HG02870 (cell line): ENCODE measurements at regions not wholly inside any gene's neighbourhood (a gene's known extent, or its start where the extent isn't known, plus 50 kb on each side); places are given as distances from the start of the nearest gene placed in this dataset.
"Not testable (repeated sequence)": the region's sequence is repeated elsewhere in the genome, so short reads cannot be mapped to it uniquely, and the experiment has no call there.

Experiments used
- ATAC-seq: cut with Tn5 transposase; IDR thresholded peaks from one replicate; pipeline ENCODE4 v1.9.1; 2021; ENCODE audit warnings: mild to moderate bottlenecking, moderate library complexity; ENCODE audit not compliant: unreplicated experiment

GRCh38 chr5:104932431-104932830 lies 1369.8 kb upstream of the NUDT12 start:
- ATAC-seq: no peak

GRCh38 chr5:104928906-104929520 lies 1366.4 kb upstream of the NUDT12 start:
- ATAC-seq: no peak

GRCh38 chr5:104915226-104915625 lies 1352.6 kb upstream of the NUDT12 start:
- ATAC-seq: no peak

DNA sequence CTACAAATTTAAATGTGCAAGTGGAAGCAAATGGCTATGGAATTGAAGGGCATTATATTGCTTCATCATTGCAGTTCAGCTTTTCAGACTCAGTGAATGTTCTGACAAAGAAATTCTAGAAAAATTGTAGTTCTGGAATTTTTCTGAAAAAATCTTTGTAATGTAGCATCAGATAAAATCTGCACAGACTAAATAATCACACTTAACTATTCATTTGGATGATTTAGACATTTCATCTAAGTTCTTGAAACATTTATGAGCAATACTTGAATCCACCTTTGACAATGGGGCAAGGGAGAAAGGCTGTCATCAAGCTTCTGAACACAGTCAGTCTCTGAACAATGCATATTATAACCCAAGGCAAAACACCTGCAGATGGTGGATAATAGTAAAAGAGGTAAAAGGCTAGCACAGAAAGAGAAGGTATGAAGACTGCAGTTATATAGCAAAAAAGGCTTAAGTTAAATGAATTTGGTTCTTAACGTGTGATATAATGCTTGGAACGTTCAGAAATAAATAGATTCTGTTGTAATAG lies 1352.0 kb upstream of the NUDT12 start:
- no peak for ATAC-seq

GRCh38 chr5:104913841-104914281 lies 1351.3 kb upstream of the NUDT12 start:
- ATAC-seq: no peak

GRCh38 chr5:104909803-104910202 lies 1347.2 kb upstream of the NUDT12 start:
- ATAC-seq: no peak

DNA sequence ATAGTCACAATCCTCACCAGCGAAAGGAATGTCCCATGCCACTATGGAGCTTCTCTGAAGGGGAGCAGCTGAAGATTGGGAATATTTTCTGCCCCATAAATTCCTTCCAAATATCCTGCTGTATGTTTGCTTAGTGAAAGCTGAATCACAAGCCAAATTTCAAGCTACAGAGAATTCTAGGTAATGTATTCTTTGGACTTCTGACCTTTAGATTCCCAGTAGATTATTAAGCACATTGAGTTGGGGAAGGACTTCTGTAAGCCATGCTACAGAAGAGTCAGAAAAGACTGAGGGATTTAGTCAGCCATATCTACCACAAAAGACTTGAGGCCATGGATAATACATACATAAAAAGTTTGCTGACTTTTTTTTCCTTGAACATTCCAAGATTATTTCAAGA lies 1342.0 kb upstream of the NUDT12 start:
- no peak for ATAC-seq

DNA sequence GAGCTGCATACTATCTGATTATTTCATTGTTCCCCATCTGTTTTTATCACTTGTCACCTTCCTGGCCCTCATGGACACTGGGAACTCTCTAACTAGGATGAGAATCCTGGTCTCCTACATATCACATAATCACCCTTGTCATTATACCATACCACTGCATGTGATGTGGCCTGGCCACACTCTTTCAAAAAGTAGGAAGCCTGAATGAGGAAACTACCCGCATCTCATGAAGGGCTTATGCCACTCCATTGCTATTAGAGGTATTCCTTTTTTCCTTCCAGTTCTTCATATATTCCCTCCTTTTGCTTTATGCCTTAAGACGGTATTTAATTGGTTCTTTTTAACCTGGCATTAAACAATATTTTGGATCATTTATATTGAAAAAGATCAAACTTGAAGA lies 1341.4 kb upstream of the NUDT12 start:
- ATAC-seq: no peak

- no peak for ATAC-seq
Observed at GRCh38 chr5:104891596-104891995, 1329.0 kb upstream of the NUDT12 start.

- no peak for ATAC-seq
Observed at GRCh38 chr5:104890767-104891166, 1328.2 kb upstream of the NUDT12 start.

GRCh38 chr5:104859437-104859836 lies 1296.8 kb upstream of the NUDT12 start:
- ATAC-seq: no peak

- not testable (repeated sequence) for ATAC-seq
Observed at GRCh38 chr5:104852099-104852498, 1289.5 kb upstream of the NUDT12 start.

DNA sequence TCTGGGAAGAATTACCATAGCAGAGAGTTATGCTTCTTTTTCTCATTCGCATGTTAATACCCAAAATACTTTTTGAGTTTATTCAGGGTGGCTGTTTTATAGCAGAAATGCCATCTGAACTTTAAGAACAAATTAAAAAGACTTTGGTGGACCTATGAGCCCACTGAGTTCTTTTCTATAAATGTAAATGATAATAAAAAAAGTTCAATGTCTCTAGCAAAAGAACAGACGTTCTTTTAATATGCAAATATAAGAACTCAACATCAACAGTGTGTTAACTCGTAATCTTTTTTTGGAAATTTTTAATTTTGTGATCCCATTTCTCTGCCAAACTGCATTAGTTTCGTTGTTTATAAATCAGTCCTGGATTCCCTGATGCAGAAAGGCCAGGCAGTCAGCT lies 1283.0 kb upstream of the NUDT12 start:
- no peak for ATAC-seq

- no peak for ATAC-seq
Observed at GRCh38 chr5:104843822-104844221, 1281.2 kb upstream of the NUDT12 start.

DNA sequence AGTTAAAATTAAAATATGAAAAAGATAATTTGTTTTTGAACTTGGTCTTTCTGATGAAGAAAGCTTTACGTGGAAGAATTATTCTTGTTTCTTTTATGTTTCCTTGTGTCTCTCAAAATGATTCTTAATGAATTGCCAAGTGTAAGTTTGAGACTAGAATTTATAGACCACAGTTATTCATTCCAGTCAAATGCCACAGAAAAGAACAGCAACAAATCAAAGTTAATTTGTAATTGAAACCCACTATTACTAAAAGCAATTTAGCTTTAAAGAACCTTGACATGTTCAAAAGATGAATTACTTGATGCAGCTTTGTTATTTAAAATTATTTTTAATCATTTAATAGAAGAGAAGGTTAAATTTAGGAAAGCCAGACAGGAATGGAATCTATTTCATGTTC lies 1277.7 kb upstream of the NUDT12 start:
- no peak for ATAC-seq

DNA sequence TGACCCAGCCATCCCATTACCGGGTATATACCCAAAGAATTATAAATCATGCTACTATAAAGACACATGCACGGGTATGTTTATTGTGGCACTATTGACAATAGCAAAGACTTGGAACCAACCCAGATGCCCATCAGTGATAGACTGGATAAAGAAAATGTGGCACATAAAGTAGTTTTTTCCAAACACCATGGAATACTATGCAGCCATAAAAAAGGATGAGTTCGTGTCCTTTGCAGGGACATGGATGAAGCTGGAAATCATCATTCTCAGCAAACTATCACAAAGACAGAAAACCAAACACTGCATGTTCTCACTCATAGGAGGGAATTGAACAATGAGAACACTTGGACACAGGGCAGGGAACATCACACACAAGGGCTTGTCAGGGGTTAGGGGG lies 1268.9 kb upstream of the NUDT12 start:
- not testable (repeated sequence) for ATAC-seq

DNA sequence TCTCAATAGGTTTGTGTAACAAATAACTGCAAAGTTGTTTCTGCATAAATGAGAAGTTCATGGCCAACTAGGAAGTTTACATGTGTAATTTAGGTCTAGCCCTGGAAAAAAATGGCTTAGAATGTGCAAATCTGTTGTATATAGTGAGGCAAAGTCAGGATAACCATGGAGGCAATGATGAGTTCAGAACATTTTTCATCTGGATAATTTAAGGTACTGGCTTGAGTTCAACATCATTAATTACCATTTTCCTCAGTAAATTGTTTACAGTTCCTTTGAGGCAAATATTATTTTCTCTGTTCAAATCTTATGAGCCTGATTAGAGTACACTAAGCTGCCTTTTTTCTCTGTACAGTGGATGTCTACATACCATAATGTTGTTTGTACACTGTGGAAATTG lies 1259.0 kb upstream of the NUDT12 start:
- ATAC-seq: no peak

GRCh38 chr5:104817127-104817526 lies 1254.5 kb upstream of the NUDT12 start:
- no peak for ATAC-seq

DNA sequence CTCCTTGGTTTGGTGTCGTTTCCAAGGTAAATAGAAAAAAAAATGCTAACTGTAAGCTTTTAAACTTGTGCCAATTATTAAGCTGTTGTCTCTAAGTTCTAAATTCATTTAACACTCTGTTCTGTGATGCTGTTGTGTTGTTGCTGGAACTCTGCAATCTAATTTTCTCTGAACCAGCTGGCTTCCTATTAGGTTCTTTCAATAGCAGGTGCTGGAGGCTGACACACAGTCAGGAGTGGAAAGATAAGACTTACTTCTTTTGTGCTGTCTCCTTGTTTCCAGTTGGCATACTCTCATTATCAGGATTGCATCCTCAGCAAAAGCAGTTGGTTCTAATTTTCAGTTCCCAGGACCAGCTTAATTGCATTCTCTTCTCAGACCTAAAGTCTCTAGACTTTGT lies 1252.6 kb upstream of the NUDT12 start:
- no peak for ATAC-seq

GRCh38 chr5:104800440-104801048 lies 1238.0 kb upstream of the NUDT12 start:
- ATAC-seq: no peak

DNA sequence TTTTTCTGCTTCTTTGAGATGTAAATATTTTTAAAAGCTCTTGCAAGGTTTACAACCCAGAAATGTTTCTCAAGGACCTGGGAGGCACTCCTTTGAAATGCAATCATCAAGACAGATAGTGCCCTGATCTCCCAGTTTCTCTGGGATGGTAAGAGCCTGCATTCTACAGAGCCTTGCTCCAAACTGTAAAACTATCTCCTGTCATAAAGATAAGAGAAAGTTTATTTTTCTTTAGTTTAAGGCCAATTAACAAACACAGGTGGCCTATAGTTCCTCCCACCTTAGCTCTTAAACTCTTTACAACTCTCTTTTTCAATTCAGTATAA lies 1231.1 kb upstream of the NUDT12 start:
- no peak for ATAC-seq

GRCh38 chr5:104793031-104793754 lies 1230.6 kb upstream of the NUDT12 start:
- ATAC-seq: no peak
